DMS 273 (cell line): ENCODE measurements at regions not wholly inside any gene's neighbourhood (a gene's known extent, or its start where the extent isn't known, plus 50 kb on each side); places are given as distances from the start of the nearest gene placed in this dataset.
A peak's percentile ranks its signal among the peaks of the same experiment; 100 is the strongest.
"Not testable (repeated sequence)": the region's sequence is repeated elsewhere in the genome, so short reads cannot be mapped to it uniquely, and the experiment has no call there.

Experiments
- DNase-seq: peaks from one replicate; lab custom pipeline; 2025; ENCODE audit not compliant: unreplicated experiment; lab: John Stamatoyannopoulos, UW

GRCh38 chr2:144625226-144625625 is 105.3 kb upstream of the ZEB2 start:
- DNase-seq = no peak

- no peak for DNase-seq
Measured at GRCh38 chr2:144624451-144624850, 104.5 kb upstream of the ZEB2 start.

- not testable (repeated sequence) for DNase-seq
Measured at GRCh38 chr2:144622373-144622772, 102.5 kb upstream of the ZEB2 start.

GRCh38 chr2:144621266-144621665 is 101.3 kb upstream of the ZEB2 start:
- DNase-seq = no peak

- no peak for DNase-seq
Measured at GRCh38 chr2:144619760-144620159, 99.8 kb upstream of the ZEB2 start.

GRCh38 chr2:144617171-144617570 is 97.3 kb upstream of the ZEB2 start:
- not testable (repeated sequence) for DNase-seq

GRCh38 chr2:144615866-144616565 is 96.1 kb upstream of the ZEB2 start:
- DNase-seq = no peak

- DNase-seq = peak; percentile 4
Measured at GRCh38 chr2:144607891-144608521, 88.1 kb upstream of the ZEB2 start.

- DNase-seq = no peak
Measured at GRCh38 chr2:144607099-144607498, 87.2 kb upstream of the ZEB2 start.

- no peak for DNase-seq
Measured at GRCh38 chr2:144606466-144607095, 86.7 kb upstream of the ZEB2 start.

- DNase-seq = no peak
Measured at GRCh38 chr2:144605231-144605840, 85.4 kb upstream of the ZEB2 start.

GRCh38 chr2:144603334-144603733 is 83.4 kb upstream of the ZEB2 start:
- no peak for DNase-seq

- DNase-seq = no peak
Measured at GRCh38 chr2:144598906-144599305, 79.0 kb upstream of the ZEB2 start.

- DNase-seq = no peak
Measured at GRCh38 chr2:144597894-144598593, 78.1 kb upstream of the ZEB2 start.

GRCh38 chr2:144597388-144597787 is 77.5 kb upstream of the ZEB2 start:
- DNase-seq = no peak

GRCh38 chr2:144596073-144596871 is 76.4 kb upstream of the ZEB2 start:
- peak; percentile 74 for DNase-seq

- DNase-seq = peak; percentile 74
Measured at GRCh38 chr2:144595686-144596072, 75.8 kb upstream of the ZEB2 start.

GRCh38 chr2:144595279-144595678 is 75.4 kb upstream of the ZEB2 start:
- peak; percentile 66 for DNase-seq

- no peak for DNase-seq
Measured at GRCh38 chr2:144593803-144594202, 73.9 kb upstream of the ZEB2 start.

- DNase-seq = no peak
Measured at GRCh38 chr2:144592500-144593256, 72.8 kb upstream of the ZEB2 start.
